Activated CD4-positive, alpha-beta T cell treated with anti-CD3 and anti-CD28 coated beads for 36 hours (primary cell): ENCODE measurements at regions not wholly inside any gene's neighbourhood (a gene's known extent, or its start where the extent isn't known, plus 50 kb on each side); places are given as distances from the start of the nearest gene placed in this dataset.

Source experiments
- ATAC-seq: fragments of 200-7000 bp; cut with Tn5 transposase; one replicate; pipeline ENCODE4 v1.10.0; 2021; ENCODE audit warnings: mild to moderate bottlenecking, moderate library complexity
- CTCF ChIA-PET: fragments of 350-600 bp; sonication (Branson Sonifier 250); formaldehyde crosslinking; loops from one replicate; lab custom pipeline; 2021; ENCODE audit warnings: antibody characterized with exemption; lab: Charles Lee
- POLR2A ChIA-PET: fragments of 350-600 bp; sonication (Branson Sonifier 250); formaldehyde crosslinking; loops from one replicate; lab custom pipeline; 2021; ENCODE audit warnings: antibody characterized with exemption, inconsistent platforms; lab: Charles Lee
- DNase-seq: peaks from one replicate; pipeline ENCODE4 v3.0.0-alpha.2; 2020
- H3K27ac Mint-ChIP-seq: one replicate; pipeline ENCODE4 v1.8.0; 2021; ENCODE audit warnings: mixed read lengths
- H3K27me3 Mint-ChIP-seq: one replicate; pipeline ENCODE4 v1.8.0; 2021; ENCODE audit warnings: mixed read lengths
- H3K36me3 Mint-ChIP-seq: one replicate; pipeline ENCODE4 v1.8.0; 2021; ENCODE audit warnings: low read depth, mixed read lengths
- H3K4me1 Mint-ChIP-seq: one replicate; pipeline ENCODE4 v1.8.0; 2021; ENCODE audit warnings: mixed read lengths
- H3K4me3 Mint-ChIP-seq: one replicate; pipeline ENCODE4 v1.8.0; 2021; ENCODE audit warnings: mild to moderate bottlenecking, moderate library complexity, mixed read lengths
- H3K9me3 Mint-ChIP-seq: one replicate; pipeline ENCODE4 v1.8.0; 2021; ENCODE audit warnings: low read depth, mixed read lengths
- intact Hi-C, 2 experiments: fragments of 100-400 bp; cut with DNase I in 1 of 2; cut with micrococcal nuclease in 1 of 2; formaldehyde crosslinking; loops; one replicate each; pipeline versions ENCODE4 v1.14.2 to v1.15.1; 2022 to 2024; cut with DNase I, micrococcal nuclease

- Mint-ChIP-seq H3K27me3 (no peaks in the 10 kb centered on the region), H3K4me1 (no peaks in the 10 kb centered on the region), H3K27ac (no peak overlapping the region), H3K9me3 (peaks cover 6% of the 10 kb centered on the region), H3K4me3 (no peak overlapping the region), H3K36me3 (peaks cover 2% of the 10 kb centered on the region)
- DNase-seq (no peak), ATAC-seq (no peak)
- ChIA-PET POLR2A (no interaction called here), CTCF (interaction anchor here (0.7 kb wide), 2 partner anchors 83 to 200 kb away, joined by 3 read pairs; no protein-coding TSS in a partner anchor)
- intact Hi-C loops = no loop called here
These were observed 89.8 kb downstream of the LHX9 start for GRCh38 chr1:198007011-198007410.

- POLR2A ChIA-PET = no interaction called here
- Mint-ChIP-seq H3K27me3 (no peaks in the 10 kb centered on the region), H3K36me3 (peaks cover 2% of the 10 kb centered on the region), H3K9me3 (peaks cover 6% of the 10 kb centered on the region), H3K4me3 (no peak overlapping the region), H3K4me1 (no peaks in the 10 kb centered on the region), H3K27ac (no peak overlapping the region)
- intact Hi-C loops = no loop called here
- no peak for ATAC-seq
- DNase-seq = no peak
- CTCF ChIA-PET = interaction anchor here (0.6 to 1.3 kb wide), 2 partner anchors 9 to 20 kb away, joined by 3 to 4 read pairs; no protein-coding TSS in a partner anchor
These were observed 90.8 kb downstream of the LHX9 start for GRCh38 chr1:198007687-198008607.

- no peak overlapping the region for H3K27ac Mint-ChIP-seq
- intact Hi-C loops = no loop called here
- no peaks in the 10 kb centered on the region for H3K27me3 Mint-ChIP-seq
- POLR2A ChIA-PET = no interaction called here
- H3K4me1 Mint-ChIP-seq = no peaks in the 10 kb centered on the region
- no peak overlapping the region for H3K4me3 Mint-ChIP-seq
- DNase-seq (no peak), ATAC-seq (no peak)
- no peaks in the 10 kb centered on the region for H3K9me3 Mint-ChIP-seq
- CTCF ChIA-PET = interaction anchor here (0.6 kb wide), 1 partner anchor 35 kb away, joined by 3 read pairs; no protein-coding TSS in a partner anchor
- peaks cover 2% of the 10 kb centered on the region for H3K36me3 Mint-ChIP-seq
These were observed 97.2 kb downstream of the LHX9 start for GRCh38 chr1:198014355-198014754.

- ATAC-seq (no peak), DNase-seq (no peak)
- H3K9me3 Mint-ChIP-seq = no peaks in the 10 kb centered on the region
- H3K4me1 Mint-ChIP-seq = no peaks in the 10 kb centered on the region
- ChIA-PET POLR2A (interaction anchor here (0.7 kb wide), 1 partner anchor 89 kb away, joined by 4 read pairs; no protein-coding TSS in a partner anchor), CTCF (interaction anchor here (0.7 kb wide), 1 partner anchor 18 kb away, joined by 4 read pairs; no protein-coding TSS in a partner anchor)
- H3K27ac Mint-ChIP-seq = no peak overlapping the region
- H3K27me3 Mint-ChIP-seq = no peaks in the 10 kb centered on the region
- H3K4me3 Mint-ChIP-seq = no peak overlapping the region
- intact Hi-C loops = no loop called here
- H3K36me3 Mint-ChIP-seq = peaks cover 2% of the 10 kb centered on the region
These were observed 98.1 kb downstream of the LHX9 start for GRCh38 chr1:198015309-198015708.

GRCh38 chr1:198018529-198018928 lies 101.4 kb downstream of the LHX9 start:
- H3K36me3 Mint-ChIP-seq = no peaks in the 10 kb centered on the region
- DNase-seq = peak; percentile 16
- H3K27me3 Mint-ChIP-seq = no peaks in the 10 kb centered on the region
- H3K4me3 Mint-ChIP-seq = no peak overlapping the region
- intact Hi-C loops = no loop called here
- ATAC-seq = peak; percentile 76
- ChIA-PET CTCF (no interaction called here), POLR2A (no interaction called here)
- H3K4me1 Mint-ChIP-seq = no peaks in the 10 kb centered on the region
- H3K9me3 Mint-ChIP-seq = no peaks in the 10 kb centered on the region
- H3K27ac Mint-ChIP-seq = no peak overlapping the region

- H3K4me3 Mint-ChIP-seq = no peak overlapping the region
- H3K9me3 Mint-ChIP-seq = no peaks in the 10 kb centered on the region
- H3K27ac Mint-ChIP-seq = no peak overlapping the region
- H3K36me3 Mint-ChIP-seq = no peaks in the 10 kb centered on the region
- intact Hi-C loops = no loop called here
- H3K4me1 Mint-ChIP-seq = no peaks in the 10 kb centered on the region
- ATAC-seq = no peak
- ChIA-PET POLR2A (no interaction called here), CTCF (no interaction called here)
- H3K27me3 Mint-ChIP-seq = no peaks in the 10 kb centered on the region
- no peak for DNase-seq
These were observed 102.0 kb downstream of the LHX9 start for GRCh38 chr1:198019126-198019525.

GRCh38 chr1:198024336-198024735 lies 107.2 kb downstream of the LHX9 start:
- POLR2A ChIA-PET = no interaction called here
- H3K27ac Mint-ChIP-seq = no peak overlapping the region
- H3K4me3 Mint-ChIP-seq = no peak overlapping the region
- CTCF ChIA-PET = interaction anchor here (0.9 kb wide), 1 partner anchor 132 kb away, joined by 4 read pairs; no protein-coding TSS in a partner anchor
- DNase-seq = no peak
- peaks cover 6% of the 10 kb centered on the region for H3K4me1 Mint-ChIP-seq
- H3K27me3 Mint-ChIP-seq = no peaks in the 10 kb centered on the region
- intact Hi-C loops = no loop called here
- no peak for ATAC-seq
- H3K9me3 Mint-ChIP-seq = no peaks in the 10 kb centered on the region
- no peaks in the 10 kb centered on the region for H3K36me3 Mint-ChIP-seq

- ChIA-PET CTCF (interaction anchor here (0.9 kb wide), 2 partner anchors 131 to 342 kb away, joined by 3 to 4 read pairs; no protein-coding TSS in a partner anchor), POLR2A (no interaction called here)
- Mint-ChIP-seq H3K9me3 (no peaks in the 10 kb centered on the region), H3K4me3 (no peak overlapping the region), H3K4me1 (peaks cover 6% of the 10 kb centered on the region), H3K27me3 (no peaks in the 10 kb centered on the region), H3K36me3 (no peaks in the 10 kb centered on the region), H3K27ac (no peak overlapping the region)
- DNase-seq (peak; percentile 29), ATAC-seq (peak; percentile 60)
- intact Hi-C loops = no loop called here
These were observed 107.6 kb downstream of the LHX9 start for GRCh38 chr1:198024782-198025181.

GRCh38 chr1:198030682-198031081 lies 113.5 kb downstream of the LHX9 start:
- H3K4me1 Mint-ChIP-seq = no peaks in the 10 kb centered on the region

GRCh38 chr1:198031086-198031485 lies 113.9 kb downstream of the LHX9 start:
- no peaks in the 10 kb centered on the region for H3K4me1 Mint-ChIP-seq
- no peak overlapping the region for H3K27ac Mint-ChIP-seq
- intact Hi-C loops = no loop called here
- H3K4me3 Mint-ChIP-seq = no peak overlapping the region
- POLR2A ChIA-PET = no interaction called here
- H3K27me3 Mint-ChIP-seq = no peaks in the 10 kb centered on the region
- ATAC-seq (no peak), DNase-seq (no peak)
- no peaks in the 10 kb centered on the region for H3K36me3 Mint-ChIP-seq
- CTCF ChIA-PET = interaction anchor here (1.4 to 1.6 kb wide), 2 partner anchors 11 to 22 kb away, joined by 4 read pairs; no protein-coding TSS in a partner anchor
- H3K9me3 Mint-ChIP-seq = no peaks in the 10 kb centered on the region

More at GRCh38 chr1:198030682-198031081, 113.5 kb downstream of the LHX9 start:
- no peaks in the 10 kb centered on the region for H3K36me3 Mint-ChIP-seq
- H3K27me3 Mint-ChIP-seq = no peaks in the 10 kb centered on the region
- no peak for DNase-seq
- POLR2A ChIA-PET = no interaction called here
- ATAC-seq = no peak
- CTCF ChIA-PET = interaction anchor here (1.6 kb wide), 1 partner anchor 23 kb away, joined by 4 read pairs; no protein-coding TSS in a partner anchor
- H3K4me3 Mint-ChIP-seq = no peak overlapping the region
- no peaks in the 10 kb centered on the region for H3K9me3 Mint-ChIP-seq
- H3K27ac Mint-ChIP-seq = no peak overlapping the region
- intact Hi-C loops = no loop called here

- no peaks in the 10 kb centered on the region for H3K36me3 Mint-ChIP-seq
- ChIA-PET POLR2A (no interaction called here), CTCF (interaction anchor here (1.1 to 1.4 kb wide), 2 partner anchors 9 to 13 kb away, joined by 3 to 4 read pairs; no protein-coding TSS in a partner anchor)
These were observed 115.5 kb downstream of the LHX9 start for GRCh38 chr1:198032668-198033067.

More at GRCh38 chr1:198032668-198033067, 115.5 kb downstream of the LHX9 start:
- Mint-ChIP-seq H3K4me3 (no peak overlapping the region), H3K9me3 (no peaks in the 10 kb centered on the region), H3K27ac (no peak overlapping the region), H3K4me1 (no peaks in the 10 kb centered on the region), H3K27me3 (no peaks in the 10 kb centered on the region)
- intact Hi-C loops = no loop called here
- DNase-seq (no peak), ATAC-seq (no peak)
